HFF-Myc (cell line): ENCODE measurements at regions not wholly inside any gene's neighbourhood (a gene's known extent, or its start where the extent isn't known, plus 50 kb on each side); places are given as distances from the start of the nearest gene placed in this dataset.

Experiments
- DNase-seq: peaks from one replicate; pipeline ENCODE4 v3.0.0-alpha.2; 2011; ENCODE audit warnings: low read depth; ENCODE audit errors: extremely low read depth
- H3K4me3 ChIP-seq: replicated peaks from 2 replicates; pipeline ENCODE4 v1.5.1; 2011; ENCODE audit warnings: low read depth, mild to moderate bottlenecking, control low read depth, low read length
- CTCF ChIP-seq: IDR thresholded peaks from 2 replicates; pipeline ENCODE4 v1.5.1; 2012; ENCODE audit warnings: mild to moderate bottlenecking, low read depth, low read length, control low read depth; ENCODE audit errors: missing control alignments

DNA sequence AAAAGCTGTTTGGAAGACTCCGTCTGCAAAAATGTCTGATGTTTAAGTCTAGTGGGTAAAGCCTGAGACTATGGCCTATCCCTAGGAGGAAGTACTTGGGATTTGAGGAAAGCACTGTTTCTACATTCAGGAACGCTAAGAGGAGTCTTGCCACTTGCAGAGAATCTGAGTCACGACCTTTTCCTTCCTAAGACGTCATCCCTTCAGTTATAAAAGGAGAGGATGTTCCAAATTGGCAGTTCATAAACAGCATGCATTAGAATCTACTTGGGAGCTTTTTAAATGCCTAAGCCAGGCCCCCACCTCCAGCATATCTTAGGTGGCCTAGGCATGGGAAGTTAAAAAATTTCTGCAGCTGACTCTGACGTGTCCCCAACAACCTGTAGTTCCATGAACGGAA, 125.9 kb downstream of the TTC32 start:
- H3K4me3 ChIP-seq = no peak overlapping the region
- no peak for DNase-seq
- no peak for TF ChIP-seq CTCF

DNA sequence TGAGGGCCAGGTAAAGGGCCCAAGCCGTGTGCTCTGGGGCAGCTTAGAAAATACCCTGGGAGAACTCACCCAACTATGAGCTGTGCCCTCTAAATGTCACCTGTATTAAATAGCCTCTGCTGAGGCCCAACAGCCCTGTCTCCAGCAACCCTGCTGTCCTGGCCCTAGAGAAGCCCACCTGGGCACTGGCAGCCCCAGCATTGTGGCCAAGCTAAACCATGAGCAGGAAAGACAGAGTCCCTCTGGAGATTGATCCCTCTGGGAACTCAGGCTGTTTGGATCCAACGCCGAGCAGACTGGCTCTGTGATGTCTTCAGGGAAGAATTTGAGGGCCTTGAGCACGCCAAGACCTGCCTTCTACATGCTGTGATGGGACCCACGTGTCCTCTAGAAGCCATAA, 126.5 kb downstream of the TTC32 start:
- no peak overlapping the region for H3K4me3 ChIP-seq
- DNase-seq = no peak

GRCh38 chr2:19774805-19775176, 127.0 kb downstream of the TTC32 start:
- TF ChIP-seq CTCF = no peak
- DNase-seq = no peak
- H3K4me3 ChIP-seq = no peak overlapping the region

More for the DNA sequence above, 126.5 kb downstream of the TTC32 start:
- TF ChIP-seq CTCF = no peak

- no peak for TF ChIP-seq CTCF
- no peak overlapping the region for H3K4me3 ChIP-seq
- DNase-seq = no peak
These were observed 128.8 kb downstream of the TTC32 start for GRCh38 chr2:19772981-19773380.

GRCh38 chr2:19769513-19769912, 132.3 kb downstream of the TTC32 start:
- no peak for DNase-seq
- H3K4me3 ChIP-seq = no peak overlapping the region
- no peak for TF ChIP-seq CTCF

DNA sequence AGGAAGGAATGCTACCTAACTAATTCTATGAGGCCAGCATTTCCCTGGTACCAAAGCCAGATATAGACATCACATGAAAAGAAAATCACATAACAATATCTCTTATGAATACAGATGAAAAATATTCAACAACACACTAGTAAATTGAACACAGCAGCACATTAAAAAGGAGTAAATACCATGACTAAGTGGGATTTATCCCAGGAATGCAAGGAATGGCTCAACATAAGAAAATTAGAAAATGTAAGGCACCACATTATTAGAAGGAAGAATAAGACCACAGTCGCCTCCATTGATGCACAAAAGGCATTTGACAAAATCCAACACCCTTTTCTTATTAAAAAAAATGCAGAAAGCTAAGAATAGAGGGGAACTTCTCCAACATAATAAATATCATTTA, 133.9 kb downstream of the TTC32 start:
- no peak for TF ChIP-seq CTCF
- DNase-seq = no peak

DNA sequence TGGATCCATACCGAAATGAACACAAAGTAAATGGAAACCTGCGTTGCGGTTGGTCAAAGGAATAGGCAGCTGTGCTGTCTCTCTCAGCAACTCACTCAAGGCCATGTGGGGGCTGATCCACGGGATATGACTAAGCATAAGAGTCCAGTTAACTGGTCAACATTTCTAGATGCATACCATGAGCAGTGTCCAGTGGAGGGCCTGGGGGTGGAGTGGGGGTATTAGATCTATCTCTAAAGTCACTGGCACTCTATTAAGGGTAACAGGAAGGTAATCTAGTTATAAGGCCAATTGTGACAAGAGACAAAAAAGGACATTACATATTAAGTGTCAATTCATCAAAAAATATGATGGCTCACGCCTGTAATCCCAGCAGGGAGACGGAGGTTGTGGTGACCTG, 136.8 kb downstream of the TTC32 start:
- no peak for DNase-seq
- H3K4me3 ChIP-seq = no peak overlapping the region
- TF ChIP-seq CTCF = no peak

More for the DNA sequence above, 133.9 kb downstream of the TTC32 start:
- H3K4me3 ChIP-seq = no peak overlapping the region
